ENCODE measurements at regions not wholly inside any gene's neighbourhood (a gene's known extent, or its start where the extent isn't known, plus 50 kb on each side); places are given as distances from the start of the nearest gene placed in this dataset.

DNA sequence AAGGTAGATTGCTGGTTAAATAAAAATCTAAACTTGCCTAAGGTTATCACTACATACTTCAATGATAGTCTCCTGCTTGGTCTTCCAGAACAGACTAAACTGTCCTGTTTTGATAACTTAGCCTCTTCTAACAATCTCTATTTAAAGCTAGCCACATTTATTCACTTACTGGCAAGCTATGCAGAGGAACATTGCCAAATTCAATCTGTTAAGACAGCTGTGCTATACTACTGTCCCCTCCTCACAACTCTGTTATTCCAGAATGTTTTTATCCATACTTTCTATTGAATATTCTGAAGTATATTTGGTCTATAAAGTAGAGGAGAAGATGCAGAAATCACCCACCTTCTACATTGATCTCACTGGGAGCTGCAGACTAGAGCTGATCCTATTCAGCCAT lies 594.0 kb upstream of the CCDC54 start:
- TF ChIP-seq CTCF (IDR thresholded peaks at IDR 0.05; ENCODE audit: low read depth, low read length) (no peak), EZH2phosphoT487 (IDR thresholded peaks at IDR 0.05; ENCODE audit: low read depth) (no peak)
